ENCODE measurements at regions not wholly inside any gene's neighbourhood (a gene's known extent, or its start where the extent isn't known, plus 50 kb on each side); places are given as distances from the start of the nearest gene placed in this dataset.

DNA sequence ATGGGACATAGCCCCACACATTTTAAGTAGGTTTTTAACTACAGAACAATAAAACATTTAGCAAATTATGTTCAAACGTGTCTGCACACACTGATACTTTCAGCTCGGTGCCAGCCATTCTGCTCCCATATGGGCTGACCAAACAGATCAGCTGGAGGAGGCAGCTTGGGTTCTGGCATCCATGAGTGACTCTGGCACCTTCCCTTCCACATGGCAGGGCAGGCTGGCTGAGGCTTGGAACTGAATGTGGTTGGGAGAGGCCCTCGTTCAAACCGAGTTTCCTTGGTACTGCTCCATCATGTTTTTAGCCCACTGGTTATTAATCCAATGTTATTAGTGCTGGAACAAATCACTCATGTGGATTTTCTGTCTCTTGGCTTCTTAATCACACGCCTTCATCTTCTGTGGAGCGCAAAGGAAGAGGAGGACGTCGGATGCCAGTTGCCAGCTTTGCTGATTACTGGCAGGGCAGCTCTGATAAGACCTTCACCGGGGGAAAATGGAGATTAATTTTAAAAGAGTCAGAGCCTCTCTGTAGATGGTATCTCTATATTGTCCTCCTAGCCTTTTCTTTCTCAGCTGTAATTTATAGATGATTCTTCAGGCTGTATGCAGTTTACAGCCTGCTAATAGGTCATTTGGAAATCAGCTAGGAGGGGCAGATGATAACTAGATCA lies 93.1 kb upstream of the TIAM2 start:
- intact Hi-C loops (cut with micrococcal nuclease): no loop called here
- POLR2A ChIA-PET: no interaction called here
- DNase-seq (ENCODE audit: extremely low read depth in 1 of 4, low spot score in 3 of 4) (no peak), FAIRE-seq (no peak), ATAC-seq (no peak)
- Histone ChIP-seq H4K20me1 (replicated peaks; ENCODE audit: control insufficient read depth, insufficient read depth, low read length) (no peaks in the 10 kb centered on the region), H3K4me3 (no peak overlapping the region), H3K9me1 (ENCODE audit: control insufficient read depth, insufficient read depth, low read length) (no peaks in the 10 kb centered on the region), H3K27me3 (ENCODE audit: control insufficient read depth in 2 of 2, insufficient read depth in 2 of 2, low read length in 2 of 2) (no peaks in the 10 kb centered on the region), H3K36me3 (ENCODE audit: control insufficient read depth, insufficient read depth, low read length) (no peaks in the 10 kb centered on the region), H2AFZ (ENCODE audit: low read depth, low read length) (no peak overlapping the region), H3K79me2 (ENCODE audit: control insufficient read depth, insufficient read depth, low read length) (no peaks in the 10 kb centered on the region), H3K4me1 (replicated peaks in 1 of 2; ENCODE audit: control insufficient read depth in 2 of 2, insufficient read depth in 2 of 2, low read length in 2 of 2) (no peaks in the 10 kb centered on the region), H3K27ac (ENCODE audit: extremely low read depth, low read depth, low read length) (no peak overlapping the region), H3K9ac (ENCODE audit: insufficient read depth in 1 of 2, low read depth in 2 of 2, low read length in 2 of 2) (no peak overlapping the region), H3K9me3 (replicated peaks; ENCODE audit: control insufficient read depth, insufficient read depth, low read depth, low read length) (no peaks in the 10 kb centered on the region), H3K4me2 (ENCODE audit: insufficient read depth, low read length) (no peak overlapping the region)
- in situ Hi-C loops (cut with MboI): no loop called here
- BruUV-seq (replicated peaks): no TSS peak
- WGBS (ENCODE audit: insufficient coverage, low coverage, missing lambda C conversion rate): 38% methylated on average over 9 of the region's 9 CpGs
- CTCF ChIA-PET (ENCODE audit: low intra/inter-chr PET ratio): no interaction called here
- TF ChIP-seq, protein P1, sequence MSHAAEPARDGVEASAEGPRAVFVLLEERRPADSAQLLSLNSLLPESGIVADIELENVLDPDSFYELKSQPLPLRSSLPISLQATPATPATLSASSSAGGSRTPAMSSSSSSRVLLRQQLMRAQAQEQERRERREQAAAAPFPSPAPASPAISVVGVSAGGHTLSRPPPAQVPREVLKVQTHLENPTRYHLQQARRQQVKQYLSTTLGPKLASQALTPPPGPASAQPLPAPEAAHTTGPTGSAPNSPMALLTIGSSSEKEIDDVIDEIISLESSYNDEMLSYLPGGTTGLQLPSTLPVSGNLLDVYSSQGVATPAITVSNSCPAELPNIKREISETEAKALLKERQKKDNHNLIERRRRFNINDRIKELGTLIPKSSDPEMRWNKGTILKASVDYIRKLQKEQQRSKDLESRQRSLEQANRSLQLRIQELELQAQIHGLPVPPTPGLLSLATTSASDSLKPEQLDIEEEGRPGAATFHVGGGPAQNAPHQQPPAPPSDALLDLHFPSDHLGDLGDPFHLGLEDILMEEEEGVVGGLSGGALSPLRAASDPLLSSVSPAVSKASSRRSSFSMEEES (CRISPR knock-in tag; IDR thresholded peaks at IDR 0.05): no peak
- TF ChIP-seq EWSR1 (IDR thresholded peaks at IDR 0.05; ENCODE audit: borderline replicate concordance, low read depth, partially characterized antibody): no peak
- TF ChIP-seq, protein P2, sequence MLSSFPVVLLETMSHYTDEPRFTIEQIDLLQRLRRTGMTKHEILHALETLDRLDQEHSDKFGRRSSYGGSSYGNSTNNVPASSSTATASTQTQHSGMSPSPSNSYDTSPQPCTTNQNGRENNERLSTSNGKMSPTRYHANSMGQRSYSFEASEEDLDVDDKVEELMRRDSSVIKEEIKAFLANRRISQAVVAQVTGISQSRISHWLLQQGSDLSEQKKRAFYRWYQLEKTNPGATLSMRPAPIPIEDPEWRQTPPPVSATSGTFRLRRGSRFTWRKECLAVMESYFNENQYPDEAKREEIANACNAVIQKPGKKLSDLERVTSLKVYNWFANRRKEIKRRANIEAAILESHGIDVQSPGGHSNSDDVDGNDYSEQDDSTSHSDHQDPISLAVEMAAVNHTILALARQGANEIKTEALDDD (IDR thresholded peaks at IDR 0.05): no peak
- no peak for TF ChIP-seq PCBP1 (IDR thresholded peaks at IDR 0.05; ENCODE audit: low read depth, low read length, poor library complexity, severe bottlenecking)
- TF ChIP-seq, protein P3, sequence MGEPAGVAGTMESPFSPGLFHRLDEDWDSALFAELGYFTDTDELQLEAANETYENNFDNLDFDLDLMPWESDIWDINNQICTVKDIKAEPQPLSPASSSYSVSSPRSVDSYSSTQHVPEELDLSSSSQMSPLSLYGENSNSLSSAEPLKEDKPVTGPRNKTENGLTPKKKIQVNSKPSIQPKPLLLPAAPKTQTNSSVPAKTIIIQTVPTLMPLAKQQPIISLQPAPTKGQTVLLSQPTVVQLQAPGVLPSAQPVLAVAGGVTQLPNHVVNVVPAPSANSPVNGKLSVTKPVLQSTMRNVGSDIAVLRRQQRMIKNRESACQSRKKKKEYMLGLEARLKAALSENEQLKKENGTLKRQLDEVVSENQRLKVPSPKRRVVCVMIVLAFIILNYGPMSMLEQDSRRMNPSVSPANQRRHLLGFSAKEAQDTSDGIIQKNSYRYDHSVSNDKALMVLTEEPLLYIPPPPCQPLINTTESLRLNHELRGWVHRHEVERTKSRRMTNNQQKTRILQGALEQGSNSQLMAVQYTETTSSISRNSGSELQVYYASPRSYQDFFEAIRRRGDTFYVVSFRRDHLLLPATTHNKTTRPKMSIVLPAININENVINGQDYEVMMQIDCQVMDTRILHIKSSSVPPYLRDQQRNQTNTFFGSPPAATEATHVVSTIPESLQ (CRISPR knock-in tag; IDR thresholded peaks at IDR 0.05): no peak
- TF ChIP-seq ZNF77 (CRISPR knock-in tag; IDR thresholded peaks at IDR 0.05): no peak
- TF ChIP-seq ZBED1 (IDR thresholded peaks at IDR 0.05): no peak

All from K562 (cell line).